ENCODE measurements at regions not wholly inside any gene's neighbourhood (a gene's known extent, or its start where the extent isn't known, plus 50 kb on each side); places are given as distances from the start of the nearest gene placed in this dataset.

DNA sequence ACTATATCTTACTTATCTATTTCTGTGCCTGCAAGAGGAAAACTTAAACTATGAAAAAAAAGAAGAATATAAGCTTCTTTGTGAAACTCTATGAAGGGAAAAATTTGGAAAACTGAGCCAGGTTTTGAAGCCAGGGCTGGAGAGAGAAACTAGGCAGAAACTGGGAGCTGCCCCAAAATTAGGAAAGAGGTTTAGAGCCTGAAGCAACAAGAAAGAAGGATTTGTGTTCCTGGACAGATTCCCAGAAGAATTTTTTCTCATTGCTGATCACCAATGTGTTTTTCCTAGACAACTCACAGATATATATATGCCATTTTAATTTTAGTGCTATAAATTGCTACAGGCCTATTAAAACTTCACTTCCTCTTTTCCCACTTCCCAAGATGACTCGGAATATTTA lies 245.0 kb upstream of the GEMIN8 start:
- TF ChIP-seq, protein P1, sequence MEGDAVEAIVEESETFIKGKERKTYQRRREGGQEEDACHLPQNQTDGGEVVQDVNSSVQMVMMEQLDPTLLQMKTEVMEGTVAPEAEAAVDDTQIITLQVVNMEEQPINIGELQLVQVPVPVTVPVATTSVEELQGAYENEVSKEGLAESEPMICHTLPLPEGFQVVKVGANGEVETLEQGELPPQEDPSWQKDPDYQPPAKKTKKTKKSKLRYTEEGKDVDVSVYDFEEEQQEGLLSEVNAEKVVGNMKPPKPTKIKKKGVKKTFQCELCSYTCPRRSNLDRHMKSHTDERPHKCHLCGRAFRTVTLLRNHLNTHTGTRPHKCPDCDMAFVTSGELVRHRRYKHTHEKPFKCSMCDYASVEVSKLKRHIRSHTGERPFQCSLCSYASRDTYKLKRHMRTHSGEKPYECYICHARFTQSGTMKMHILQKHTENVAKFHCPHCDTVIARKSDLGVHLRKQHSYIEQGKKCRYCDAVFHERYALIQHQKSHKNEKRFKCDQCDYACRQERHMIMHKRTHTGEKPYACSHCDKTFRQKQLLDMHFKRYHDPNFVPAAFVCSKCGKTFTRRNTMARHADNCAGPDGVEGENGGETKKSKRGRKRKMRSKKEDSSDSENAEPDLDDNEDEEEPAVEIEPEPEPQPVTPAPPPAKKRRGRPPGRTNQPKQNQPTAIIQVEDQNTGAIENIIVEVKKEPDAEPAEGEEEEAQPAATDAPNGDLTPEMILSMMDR (IDR thresholded peaks at IDR 0.05; ENCODE audit: insufficient read depth, low read depth, low read length): no peak
- TF ChIP-seq EZH2 (IDR thresholded peaks at IDR 0.05; ENCODE audit: insufficient read depth, low read length): no peak

All from astrocyte (in vitro differentiated cells and primary cell).